Epithelial cell of esophagus (primary cell): ENCODE measurements at regions not wholly inside any gene's neighbourhood (a gene's known extent, or its start where the extent isn't known, plus 50 kb on each side); places are given as distances from the start of the nearest gene placed in this dataset.

Experiments used
- DNase-seq: peaks from one replicate; pipeline ENCODE4 v3.0.0; 2010; ENCODE audit warnings: low read depth
- H3K4me3 ChIP-seq: 2 replicates; pipeline ENCODE4 v1.5.1; 2011; ENCODE audit warnings: mild to moderate bottlenecking, low read length, control low read depth
- TF ChIP-seq, protein P1 (sequence below): IDR thresholded peaks from 2 replicates; pipeline ENCODE4 v1.5.1; 2011; ENCODE audit warnings: low read depth, mild to moderate bottlenecking, low read length, control low read depth, inconsistent platforms; ENCODE audit not compliant: insufficient read depth; ENCODE audit errors: missing control alignments

DNA sequence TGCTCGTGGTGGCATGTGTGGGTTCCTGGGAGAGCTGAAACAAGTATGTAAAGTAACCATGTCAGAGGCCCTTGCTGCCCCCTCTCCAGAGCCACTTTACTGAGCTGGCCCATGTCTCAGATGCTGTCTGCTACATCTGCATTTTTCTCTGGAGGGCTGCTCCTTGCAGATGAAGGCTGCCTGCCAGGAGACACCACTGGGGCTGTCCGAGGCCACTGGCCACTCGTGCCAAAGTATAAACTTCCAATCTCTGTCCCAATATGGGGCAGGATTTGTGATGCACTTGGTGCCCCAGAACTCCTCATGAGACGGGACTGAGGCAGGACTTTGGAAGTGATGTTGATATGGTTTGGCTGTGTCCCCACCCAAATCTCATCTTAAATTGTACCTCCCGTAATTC, 478.4 kb upstream of the B3GAT1 start:
- TF ChIP-seq, protein P1, sequence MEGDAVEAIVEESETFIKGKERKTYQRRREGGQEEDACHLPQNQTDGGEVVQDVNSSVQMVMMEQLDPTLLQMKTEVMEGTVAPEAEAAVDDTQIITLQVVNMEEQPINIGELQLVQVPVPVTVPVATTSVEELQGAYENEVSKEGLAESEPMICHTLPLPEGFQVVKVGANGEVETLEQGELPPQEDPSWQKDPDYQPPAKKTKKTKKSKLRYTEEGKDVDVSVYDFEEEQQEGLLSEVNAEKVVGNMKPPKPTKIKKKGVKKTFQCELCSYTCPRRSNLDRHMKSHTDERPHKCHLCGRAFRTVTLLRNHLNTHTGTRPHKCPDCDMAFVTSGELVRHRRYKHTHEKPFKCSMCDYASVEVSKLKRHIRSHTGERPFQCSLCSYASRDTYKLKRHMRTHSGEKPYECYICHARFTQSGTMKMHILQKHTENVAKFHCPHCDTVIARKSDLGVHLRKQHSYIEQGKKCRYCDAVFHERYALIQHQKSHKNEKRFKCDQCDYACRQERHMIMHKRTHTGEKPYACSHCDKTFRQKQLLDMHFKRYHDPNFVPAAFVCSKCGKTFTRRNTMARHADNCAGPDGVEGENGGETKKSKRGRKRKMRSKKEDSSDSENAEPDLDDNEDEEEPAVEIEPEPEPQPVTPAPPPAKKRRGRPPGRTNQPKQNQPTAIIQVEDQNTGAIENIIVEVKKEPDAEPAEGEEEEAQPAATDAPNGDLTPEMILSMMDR, result no peak
- H3K4me3 ChIP-seq, result no peak overlapping the region
- no peak for DNase-seq

DNA sequence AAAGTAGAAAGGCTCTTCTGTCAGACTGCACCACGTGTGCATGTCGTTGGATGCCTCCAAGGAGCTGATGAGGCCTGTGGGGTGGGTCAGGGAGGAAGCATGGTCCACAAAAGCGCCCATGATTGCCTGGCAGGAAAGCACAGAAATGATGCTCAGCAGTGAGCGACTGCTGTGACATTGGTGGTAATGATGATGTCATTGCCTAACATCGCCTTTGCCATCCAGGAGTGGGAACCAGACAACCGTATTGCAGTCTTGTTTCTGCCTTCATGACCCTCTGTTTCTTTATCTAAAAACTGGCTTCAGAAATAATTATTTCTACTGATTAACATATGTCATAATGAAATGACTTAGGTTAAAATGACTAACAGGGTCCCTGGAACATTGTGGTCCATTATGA, 477.8 kb upstream of the B3GAT1 start:
- DNase-seq, result no peak
- H3K4me3 ChIP-seq, result no peak overlapping the region
- TF ChIP-seq, protein P1, result no peak

DNA sequence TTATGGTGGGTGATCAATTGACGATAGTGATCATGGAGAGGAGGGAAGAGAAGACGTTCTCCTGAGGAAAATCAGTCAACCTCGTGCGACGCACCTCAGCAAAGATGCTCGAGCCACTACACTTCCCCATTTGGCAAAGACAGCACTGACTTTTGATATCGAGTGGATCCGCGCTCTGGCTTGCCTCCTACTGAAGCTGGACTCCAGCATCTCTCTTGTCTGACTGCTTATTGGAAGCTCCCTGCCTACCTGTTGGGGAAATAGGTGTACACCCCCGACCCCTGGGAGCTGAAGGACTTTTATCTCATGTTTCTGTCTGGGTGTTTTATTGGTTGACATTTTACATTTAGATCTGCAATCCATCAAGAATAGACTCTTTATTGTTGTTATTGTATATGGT, 476.8 kb upstream of the B3GAT1 start:
- H3K4me3 ChIP-seq, result no peak overlapping the region
- TF ChIP-seq, protein P1, result no peak
- no peak for DNase-seq

DNA sequence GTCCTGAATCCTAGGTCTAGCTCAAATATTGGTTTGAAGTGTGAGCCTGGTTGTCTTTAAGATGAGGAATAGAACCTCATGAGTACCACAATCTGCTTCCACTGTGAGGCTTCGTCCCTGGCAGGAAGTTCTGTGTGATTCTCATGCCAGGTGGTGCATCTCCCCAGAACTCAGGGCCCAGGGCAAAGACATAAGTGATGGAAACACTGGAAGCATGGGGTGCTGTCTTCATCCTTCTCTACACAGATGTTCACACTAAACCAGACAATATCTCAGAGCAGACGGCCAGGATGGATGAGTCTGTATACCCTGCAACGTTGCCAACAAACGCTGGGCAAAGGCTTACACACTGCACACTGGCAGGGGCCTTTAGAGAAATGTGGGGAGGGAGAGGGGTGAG, 475.9 kb upstream of the B3GAT1 start:
- DNase-seq, result no peak
- TF ChIP-seq, protein P1, result no peak
- no peak overlapping the region for H3K4me3 ChIP-seq

GRCh38 chr11:134883484-134883883, 471.4 kb upstream of the B3GAT1 start:
- H3K4me3 ChIP-seq, result no peak overlapping the region
- TF ChIP-seq, protein P1, result no peak
- no peak for DNase-seq

DNA sequence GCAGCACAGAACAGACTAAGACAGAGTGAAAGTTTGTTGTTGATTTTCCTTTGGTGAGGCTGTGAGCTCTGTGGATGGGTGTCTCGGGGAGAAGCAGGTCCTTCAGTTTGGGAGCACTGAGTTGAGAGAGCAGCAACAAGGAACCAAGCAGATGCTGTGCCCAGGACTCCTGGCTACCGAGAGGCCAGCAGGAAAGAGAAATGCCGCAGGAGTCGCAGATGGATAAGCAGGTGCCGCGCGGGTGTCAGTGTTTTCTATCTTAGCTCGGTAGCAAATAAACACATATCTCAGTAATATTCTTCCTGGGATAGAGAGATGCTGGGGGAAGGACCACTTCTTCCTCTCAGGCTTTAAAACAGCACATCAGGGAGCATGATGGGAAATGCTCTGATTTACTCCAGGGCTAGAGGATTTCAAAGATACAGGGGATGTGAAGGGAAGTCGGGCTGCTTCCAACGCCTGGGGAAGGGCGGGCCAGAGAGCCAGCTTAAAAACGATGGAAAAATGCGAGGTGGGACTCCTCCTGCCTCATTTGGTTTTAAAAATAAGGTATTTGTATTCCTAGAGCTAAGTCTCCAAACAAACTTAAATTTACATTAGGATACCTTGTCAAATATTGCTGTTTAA, 470.7 kb upstream of the B3GAT1 start:
- no peak for DNase-seq
- TF ChIP-seq, protein P1, result no peak

DNA sequence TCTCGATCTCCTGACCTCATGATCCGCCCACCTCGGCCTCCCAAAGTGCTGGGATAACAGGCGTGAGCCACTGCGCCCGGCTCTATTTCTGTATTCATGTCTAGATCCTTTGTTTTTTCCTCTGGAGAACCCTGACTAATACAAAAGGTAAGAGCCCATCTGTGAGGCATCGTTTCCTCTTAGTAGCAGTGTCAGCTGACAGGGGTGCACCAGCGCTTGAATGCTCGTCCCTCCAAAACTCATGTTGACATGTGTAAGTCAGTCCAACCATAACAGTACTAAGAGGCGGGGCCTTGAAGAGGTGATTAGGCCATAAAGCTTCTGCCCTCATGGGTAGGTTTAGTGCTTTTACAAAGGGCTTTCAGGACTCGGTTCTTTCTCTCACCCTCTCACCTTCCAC, 470.1 kb upstream of the B3GAT1 start:
- TF ChIP-seq, protein P1, result no peak
- DNase-seq, result no peak
- no peak overlapping the region for H3K4me3 ChIP-seq

More for the DNA sequence above, 470.7 kb upstream of the B3GAT1 start:
- no peak overlapping the region for H3K4me3 ChIP-seq
